Erythroblast (primary cell): ENCODE measurements at regions not wholly inside any gene's neighbourhood (a gene's known extent, or its start where the extent isn't known, plus 50 kb on each side); places are given as distances from the start of the nearest gene placed in this dataset.

ENCODE experiments used
- GATA1 ChIP-seq: IDR thresholded peaks from 2 replicates; pipeline ENCODE4 v1.6.1; 2011; ENCODE audit warnings: low read depth, mild to moderate bottlenecking, control low read depth, low read length, moderate library complexity
- POLR2A ChIP-seq: IDR thresholded peaks from 2 replicates; pipeline ENCODE4 v1.6.1; 2011; ENCODE audit warnings: mild to moderate bottlenecking, low read length

- TF ChIP-seq POLR2A (no peak), GATA1 (no peak)
Observed at GRCh38 chr12:127079636-127080035, 1187.3 kb upstream of the TMEM132C start.
